ENCODE measurements at regions not wholly inside any gene's neighbourhood (a gene's known extent, or its start where the extent isn't known, plus 50 kb on each side); places are given as distances from the start of the nearest gene placed in this dataset.

DNA sequence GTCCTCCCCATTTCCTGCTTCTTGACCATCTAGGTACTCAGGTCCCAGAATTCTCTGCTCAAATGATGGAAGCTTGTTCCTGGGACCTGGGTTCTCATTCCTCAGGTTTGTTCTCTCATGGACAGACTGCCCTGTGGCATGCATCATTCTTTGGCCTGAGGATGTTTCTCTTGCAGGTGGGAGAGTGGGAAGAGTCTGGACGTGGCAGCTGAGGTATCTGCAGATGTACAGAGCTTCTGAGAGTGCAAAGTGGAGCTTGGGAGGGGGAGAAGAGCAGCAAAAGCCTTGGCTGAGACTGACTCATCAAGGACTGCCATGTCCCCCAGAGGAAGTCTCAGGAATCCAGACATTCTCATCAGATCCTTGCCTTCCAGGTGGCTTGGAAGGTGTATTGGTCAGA is 63.1 kb downstream of the HSPA13 start (continued):
- TF ChIP-seq, protein P1, sequence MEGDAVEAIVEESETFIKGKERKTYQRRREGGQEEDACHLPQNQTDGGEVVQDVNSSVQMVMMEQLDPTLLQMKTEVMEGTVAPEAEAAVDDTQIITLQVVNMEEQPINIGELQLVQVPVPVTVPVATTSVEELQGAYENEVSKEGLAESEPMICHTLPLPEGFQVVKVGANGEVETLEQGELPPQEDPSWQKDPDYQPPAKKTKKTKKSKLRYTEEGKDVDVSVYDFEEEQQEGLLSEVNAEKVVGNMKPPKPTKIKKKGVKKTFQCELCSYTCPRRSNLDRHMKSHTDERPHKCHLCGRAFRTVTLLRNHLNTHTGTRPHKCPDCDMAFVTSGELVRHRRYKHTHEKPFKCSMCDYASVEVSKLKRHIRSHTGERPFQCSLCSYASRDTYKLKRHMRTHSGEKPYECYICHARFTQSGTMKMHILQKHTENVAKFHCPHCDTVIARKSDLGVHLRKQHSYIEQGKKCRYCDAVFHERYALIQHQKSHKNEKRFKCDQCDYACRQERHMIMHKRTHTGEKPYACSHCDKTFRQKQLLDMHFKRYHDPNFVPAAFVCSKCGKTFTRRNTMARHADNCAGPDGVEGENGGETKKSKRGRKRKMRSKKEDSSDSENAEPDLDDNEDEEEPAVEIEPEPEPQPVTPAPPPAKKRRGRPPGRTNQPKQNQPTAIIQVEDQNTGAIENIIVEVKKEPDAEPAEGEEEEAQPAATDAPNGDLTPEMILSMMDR (IDR thresholded peaks at IDR 0.05): no peak
- TF ChIP-seq YY1 (IDR thresholded peaks at IDR 0.05; ENCODE audit: low read depth) (no peak), FOXJ3 (CRISPR knock-in tag; IDR thresholded peaks at IDR 0.05) (no peak)

DNA sequence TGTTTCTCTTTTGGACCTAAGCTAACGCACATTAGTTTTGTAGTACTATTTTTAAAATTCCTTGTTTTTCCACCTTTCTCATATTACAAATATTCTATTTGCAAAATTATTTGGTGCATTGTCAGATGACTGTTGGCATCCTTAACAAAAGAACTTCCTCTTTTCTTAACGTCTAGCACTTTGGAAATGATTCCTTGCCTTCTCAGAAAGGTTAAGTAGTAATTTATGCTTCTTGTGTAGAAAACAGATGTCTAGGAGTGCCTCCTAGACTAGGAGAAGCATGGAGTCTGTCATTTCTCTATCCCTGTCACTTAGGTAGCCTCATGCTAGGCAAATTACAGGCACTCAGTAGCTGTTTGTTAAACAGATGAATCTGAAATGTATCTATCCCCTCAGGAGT is 64.4 kb downstream of the HSPA13 start:
- H3K27ac ChIP-seq (ENCODE audit: low read depth in 2 of 2, low read length in 1 of 2): no peak overlapping the region
- 6% methylated on average over 2 of the region's 2 CpGs for WGBS (ENCODE audit: low lambda C conversion rate)
- no peaks in the 10 kb centered on the region for H4K20me1 ChIP-seq (ENCODE audit: insufficient read depth)
- H3K9me3 ChIP-seq: no peaks in the 10 kb centered on the region
- no peaks in the 10 kb centered on the region for H3K79me2 ChIP-seq (ENCODE audit: insufficient read depth)
- H3K4me1 ChIP-seq (ENCODE audit: control insufficient read depth in 1 of 2, insufficient read depth in 2 of 2, low read depth in 1 of 2, low read length in 1 of 2): no peaks in the 10 kb centered on the region
- no peak overlapping the region for H2AFZ ChIP-seq (ENCODE audit: low read depth)
- H3K9me2 ChIP-seq: no peaks in the 10 kb centered on the region
- no peaks in the 10 kb centered on the region for H3K36me3 ChIP-seq (replicated peaks in 1 of 2; ENCODE audit: control insufficient read depth in 1 of 2, insufficient read depth in 2 of 2, low read length in 1 of 2)
- TF ChIP-seq NFIC (IDR thresholded peaks at IDR 0.05; ENCODE audit: borderline replicate concordance) (no peak), MEF2A (IDR thresholded peaks at IDR 0.05; ENCODE audit: borderline replicate concordance, low read depth) (no peak), EZH2phosphoT487 (IDR thresholded peaks at IDR 0.05; ENCODE audit: borderline replicate concordance, low read depth) (no peak), JUND (IDR thresholded peaks at IDR 0.05) (no peak), USF2 (IDR thresholded peaks at IDR 0.05; ENCODE audit: borderline replicate concordance, low read depth, low read length) (no peak), RFX5 (IDR thresholded peaks at IDR 0.05; ENCODE audit: low read length) (no peak), TEAD4 (IDR thresholded peaks at IDR 0.05; ENCODE audit: borderline replicate concordance, insufficient read depth) (no peak), TAF1 (IDR thresholded peaks at IDR 0.05; ENCODE audit: borderline replicate concordance, low read depth, low read length) (no peak), FOXJ3 (CRISPR knock-in tag; IDR thresholded peaks at IDR 0.05) (no peak), REST (IDR thresholded peaks at IDR 0.05; ENCODE audit: low read depth, low read length) (no peak), EP300 (IDR thresholded peaks at IDR 0.05; ENCODE audit: borderline replicate concordance in 1 of 2, low read depth in 1 of 2, low read length in 1 of 2) (no peak), GABPA (IDR thresholded peaks at IDR 0.05; ENCODE audit: low read depth) (no peak), FOSL2 (IDR thresholded peaks at IDR 0.05; ENCODE audit: borderline replicate concordance, low read depth) (no peak), MXI1 (IDR thresholded peaks at IDR 0.05; ENCODE audit: low read depth, low read length) (no peak), ELF1 (IDR thresholded peaks at IDR 0.05) (no peak), CHD2 (IDR thresholded peaks at IDR 0.05; ENCODE audit: low read length, partially characterized antibody) (no peak), YY1 (IDR thresholded peaks at IDR 0.05; ENCODE audit: low read depth) (no peak), POLR2AphosphoS5 (IDR thresholded peaks at IDR 0.05; ENCODE audit: low read depth, low read length) (no peak)
- TF ChIP-seq, protein P2, sequence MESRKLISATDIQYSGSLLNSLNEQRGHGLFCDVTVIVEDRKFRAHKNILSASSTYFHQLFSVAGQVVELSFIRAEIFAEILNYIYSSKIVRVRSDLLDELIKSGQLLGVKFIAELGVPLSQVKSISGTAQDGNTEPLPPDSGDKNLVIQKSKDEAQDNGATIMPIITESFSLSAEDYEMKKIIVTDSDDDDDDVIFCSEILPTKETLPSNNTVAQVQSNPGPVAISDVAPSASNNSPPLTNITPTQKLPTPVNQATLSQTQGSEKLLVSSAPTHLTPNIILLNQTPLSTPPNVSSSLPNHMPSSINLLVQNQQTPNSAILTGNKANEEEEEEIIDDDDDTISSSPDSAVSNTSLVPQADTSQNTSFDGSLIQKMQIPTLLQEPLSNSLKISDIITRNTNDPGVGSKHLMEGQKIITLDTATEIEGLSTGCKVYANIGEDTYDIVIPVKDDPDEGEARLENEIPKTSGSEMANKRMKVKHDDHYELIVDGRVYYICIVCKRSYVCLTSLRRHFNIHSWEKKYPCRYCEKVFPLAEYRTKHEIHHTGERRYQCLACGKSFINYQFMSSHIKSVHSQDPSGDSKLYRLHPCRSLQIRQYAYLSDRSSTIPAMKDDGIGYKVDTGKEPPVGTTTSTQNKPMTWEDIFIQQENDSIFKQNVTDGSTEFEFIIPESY (IDR thresholded peaks at IDR 0.05; ENCODE audit: borderline replicate concordance, low read depth): no peak
- H3K27me3 ChIP-seq (ENCODE audit: insufficient read depth): 0 out of 2 replicates have a peak, but pooled peaks cover 4% of the 10 kb centered on the region
- POLR2A ChIA-PET: no interaction called here
- peaks cover 6% of the 10 kb centered on the region for H3F3A ChIP-seq (replicated peaks; ENCODE audit: insufficient read depth)
- CTCF ChIA-PET: interaction anchor here (3.6 kb wide), 1 partner anchor 11 kb away, joined by 14 read pairs; no protein-coding TSS in a partner anchor
- no peak overlapping the region for H3K4me3 ChIP-seq (ENCODE audit: low read depth in 2 of 2, low read length in 1 of 2)
- H3K4me2 ChIP-seq: no peak overlapping the region
- no peak for DNase-seq
- H3K9ac ChIP-seq: no peak overlapping the region

Measured in SK-N-SH (cell line).